ENCODE measurements at regions not wholly inside any gene's neighbourhood (a gene's known extent, or its start where the extent isn't known, plus 50 kb on each side); places are given as distances from the start of the nearest gene placed in this dataset.

DNA sequence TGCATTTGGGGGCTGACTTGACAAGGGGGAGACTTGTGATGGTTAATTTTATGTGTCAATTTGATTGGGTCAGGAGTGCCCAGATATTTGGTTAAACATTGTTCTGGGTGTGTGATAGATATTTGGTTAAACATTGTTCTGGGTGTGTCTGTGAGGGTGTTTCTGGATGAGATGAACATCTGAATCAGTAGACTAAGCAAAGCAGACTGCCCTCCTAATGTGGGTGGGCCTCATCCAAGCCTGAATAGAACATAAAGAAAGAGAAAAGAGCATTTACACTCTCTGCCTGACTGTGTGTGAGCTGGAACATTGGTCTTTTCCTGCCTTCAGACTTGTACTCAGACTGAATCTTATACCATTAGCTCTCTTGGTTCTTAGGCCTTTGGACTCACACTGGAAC, 113.5 kb downstream of the ODF2L start:
- H3K4me3 ChIP-seq: no peak overlapping the region
- H3K9me3 ChIP-seq: no peaks in the 10 kb centered on the region
- TF ChIP-seq, protein P1, sequence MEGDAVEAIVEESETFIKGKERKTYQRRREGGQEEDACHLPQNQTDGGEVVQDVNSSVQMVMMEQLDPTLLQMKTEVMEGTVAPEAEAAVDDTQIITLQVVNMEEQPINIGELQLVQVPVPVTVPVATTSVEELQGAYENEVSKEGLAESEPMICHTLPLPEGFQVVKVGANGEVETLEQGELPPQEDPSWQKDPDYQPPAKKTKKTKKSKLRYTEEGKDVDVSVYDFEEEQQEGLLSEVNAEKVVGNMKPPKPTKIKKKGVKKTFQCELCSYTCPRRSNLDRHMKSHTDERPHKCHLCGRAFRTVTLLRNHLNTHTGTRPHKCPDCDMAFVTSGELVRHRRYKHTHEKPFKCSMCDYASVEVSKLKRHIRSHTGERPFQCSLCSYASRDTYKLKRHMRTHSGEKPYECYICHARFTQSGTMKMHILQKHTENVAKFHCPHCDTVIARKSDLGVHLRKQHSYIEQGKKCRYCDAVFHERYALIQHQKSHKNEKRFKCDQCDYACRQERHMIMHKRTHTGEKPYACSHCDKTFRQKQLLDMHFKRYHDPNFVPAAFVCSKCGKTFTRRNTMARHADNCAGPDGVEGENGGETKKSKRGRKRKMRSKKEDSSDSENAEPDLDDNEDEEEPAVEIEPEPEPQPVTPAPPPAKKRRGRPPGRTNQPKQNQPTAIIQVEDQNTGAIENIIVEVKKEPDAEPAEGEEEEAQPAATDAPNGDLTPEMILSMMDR (IDR thresholded peaks at IDR 0.05): no peak
- no peaks in the 10 kb centered on the region for H3K36me3 ChIP-seq
- H3K27ac ChIP-seq: no peak overlapping the region
- intact Hi-C loops (cut with DNase I): no loop called here
- DNase-seq: no peak
- ATAC-seq: no peak
- H3K4me1 ChIP-seq: no peaks in the 10 kb centered on the region
- H3K27me3 ChIP-seq: no peaks in the 10 kb centered on the region

DNA sequence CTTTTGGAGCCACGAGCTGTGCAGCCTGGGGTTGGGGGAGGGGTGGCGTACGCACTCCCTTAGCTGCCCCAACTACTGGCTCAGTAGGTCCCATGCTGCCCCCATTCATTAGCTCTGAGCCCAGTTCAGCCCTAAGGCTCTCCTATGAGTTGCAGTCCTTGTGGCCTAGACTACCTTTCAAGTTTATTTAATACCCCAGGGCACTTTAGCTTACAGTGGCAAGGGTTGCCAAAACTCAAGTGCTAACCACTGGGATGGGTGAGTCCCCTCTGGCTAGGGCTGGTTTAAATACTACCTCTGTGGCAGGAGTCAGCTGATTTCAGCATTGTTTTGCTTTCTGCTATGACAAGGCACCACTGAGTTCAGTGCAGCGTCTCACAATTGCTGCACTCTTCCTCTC, 118.2 kb downstream of the ODF2L start:
- no peaks in the 10 kb centered on the region for H3K27me3 ChIP-seq
- ATAC-seq: no peak
- DNase-seq: peak in 1 of 4 donors; percentile 25
- no peaks in the 10 kb centered on the region for H3K4me1 ChIP-seq
- H3K4me3 ChIP-seq: no peak overlapping the region
- intact Hi-C loops (cut with DNase I): no loop called here
- no peaks in the 10 kb centered on the region for H3K9me3 ChIP-seq
- H3K27ac ChIP-seq: no peak overlapping the region
- H3K36me3 ChIP-seq: no peaks in the 10 kb centered on the region
- TF ChIP-seq, protein P1 (IDR thresholded peaks at IDR 0.05): no peak

DNA sequence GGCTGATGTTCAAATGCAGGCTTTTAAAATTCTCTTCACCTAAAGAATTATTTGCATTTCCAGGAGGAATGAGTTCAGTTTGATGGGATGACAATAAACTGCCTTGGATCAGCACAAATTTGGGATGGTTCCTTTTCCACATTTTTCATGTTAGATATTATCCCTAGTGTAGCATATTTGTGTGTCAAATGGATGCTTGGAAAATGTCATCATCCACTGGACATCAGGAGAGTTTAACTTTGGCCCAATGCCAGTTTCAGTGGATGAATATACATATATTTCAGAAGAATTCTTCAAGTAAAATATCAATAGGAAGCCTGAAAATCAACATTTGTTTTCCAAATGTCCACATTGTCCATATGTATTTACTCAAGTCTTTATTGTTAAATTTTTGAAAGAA, 116.5 kb upstream of the COL24A1 start:
- Histone ChIP-seq H3K4me1 (no peaks in the 10 kb centered on the region), H3K9me3 (no peaks in the 10 kb centered on the region), H3K36me3 (no peaks in the 10 kb centered on the region), H3K4me3 (no peak overlapping the region), H3K27me3 (no peaks in the 10 kb centered on the region), H3K27ac (no peak overlapping the region)
- intact Hi-C loops (cut with DNase I): no loop called here
- TF ChIP-seq, protein P1 (IDR thresholded peaks at IDR 0.05): no peak
- ATAC-seq (no peak), DNase-seq (no peak)

DNA sequence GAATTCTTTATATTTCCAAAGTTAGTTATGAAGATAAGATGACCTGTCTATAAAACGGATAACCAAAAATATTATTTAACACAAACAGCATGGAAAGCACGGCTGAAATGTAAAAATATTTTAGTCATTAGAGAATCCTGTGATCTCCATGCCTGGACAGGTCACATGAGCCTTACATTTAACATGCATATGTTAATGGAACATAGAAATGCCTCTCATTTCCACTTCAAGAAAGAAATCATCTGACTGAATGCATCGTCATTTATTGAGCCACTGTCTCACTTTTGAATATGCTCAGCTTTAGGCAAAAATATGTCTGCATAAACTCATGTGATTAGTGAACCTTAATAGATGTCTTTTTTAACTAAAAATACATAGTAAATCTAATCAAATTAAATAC, 115.5 kb upstream of the COL24A1 start:
- Histone ChIP-seq H3K27ac (no peak overlapping the region), H3K4me1 (no peaks in the 10 kb centered on the region), H3K36me3 (no peaks in the 10 kb centered on the region), H3K9me3 (no peaks in the 10 kb centered on the region), H3K4me3 (no peak overlapping the region), H3K27me3 (no peaks in the 10 kb centered on the region)
- intact Hi-C loops (cut with DNase I): no loop called here
- TF ChIP-seq, protein P1 (IDR thresholded peaks at IDR 0.05): no peak
- DNase-seq: no peak
- no peak for ATAC-seq

DNA sequence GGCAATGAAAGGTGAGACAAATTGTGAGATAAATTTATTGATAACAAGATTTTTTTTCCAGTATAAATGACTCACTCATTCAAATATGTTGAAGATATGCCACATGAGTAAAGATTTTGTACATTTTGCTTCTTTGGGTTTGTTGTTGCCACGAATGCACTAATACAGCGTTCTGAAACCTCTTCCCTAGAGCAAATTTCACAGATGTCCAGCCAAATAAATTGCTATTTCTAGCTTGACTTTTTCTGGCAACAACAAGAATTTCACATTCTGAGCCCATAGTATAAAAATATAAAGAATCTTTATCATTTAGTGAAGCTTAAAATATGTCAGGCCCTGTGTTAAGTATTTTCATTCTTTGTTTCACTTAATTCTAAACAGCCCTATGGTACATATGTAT, 114.5 kb upstream of the COL24A1 start:
- Histone ChIP-seq H3K27ac (no peak overlapping the region), H3K4me3 (no peak overlapping the region), H3K27me3 (no peaks in the 10 kb centered on the region), H3K4me1 (no peaks in the 10 kb centered on the region), H3K36me3 (no peaks in the 10 kb centered on the region), H3K9me3 (no peaks in the 10 kb centered on the region)
- TF ChIP-seq, protein P1 (IDR thresholded peaks at IDR 0.05): no peak
- DNase-seq: no peak
- intact Hi-C loops (cut with DNase I): no loop called here
- ATAC-seq: no peak
